H4 (cell line): ENCODE measurements at regions not wholly inside any gene's neighbourhood (a gene's known extent, or its start where the extent isn't known, plus 50 kb on each side); places are given as distances from the start of the nearest gene placed in this dataset.
A peak's percentile ranks its signal among the peaks of the same experiment; 100 is the strongest.
"Not testable (repeated sequence)": the region's sequence is repeated elsewhere in the genome, so short reads cannot be mapped to it uniquely, and the experiment has no call there.

Source experiments
- DNase-seq: peaks from one replicate; pipeline ENCODE4 v3.0.0-alpha.2; 2015; ENCODE audit warnings: low spot score

DNA sequence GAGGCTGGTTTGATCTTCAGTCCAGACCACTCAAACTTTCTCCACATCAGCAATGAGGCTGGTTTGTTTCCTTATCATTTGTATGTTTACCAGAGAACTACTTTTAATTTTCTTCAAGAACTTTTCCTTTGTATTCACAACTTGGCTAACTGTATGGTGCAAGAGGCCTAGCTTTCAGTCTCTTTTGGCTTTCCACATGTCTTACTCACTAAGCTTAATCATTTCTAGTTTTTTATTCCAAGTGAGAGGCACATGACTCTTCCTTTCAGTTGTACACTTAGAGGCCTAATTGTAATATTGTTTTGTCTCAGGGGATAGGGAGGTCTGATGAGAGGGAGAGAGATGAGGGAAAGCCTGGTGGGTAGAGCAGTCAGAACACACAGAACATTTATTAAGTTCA, 554.0 kb upstream of the ARRDC3 start:
- no peak for DNase-seq

DNA sequence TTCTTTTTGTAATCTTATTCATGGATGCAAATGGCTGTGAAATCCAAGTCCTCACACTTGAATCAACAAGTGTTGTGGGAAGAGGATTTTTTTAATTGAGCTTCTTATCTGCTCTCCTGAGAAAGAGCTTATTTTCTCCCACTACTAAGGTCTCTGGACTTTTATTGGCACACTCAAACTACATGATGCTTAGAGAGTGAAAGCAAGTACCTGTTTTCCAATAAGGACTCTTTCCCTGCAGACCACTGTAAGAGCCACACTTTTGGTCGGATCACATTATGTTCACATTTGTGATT, 546.4 kb upstream of the ARRDC3 start:
- no peak for DNase-seq

DNA sequence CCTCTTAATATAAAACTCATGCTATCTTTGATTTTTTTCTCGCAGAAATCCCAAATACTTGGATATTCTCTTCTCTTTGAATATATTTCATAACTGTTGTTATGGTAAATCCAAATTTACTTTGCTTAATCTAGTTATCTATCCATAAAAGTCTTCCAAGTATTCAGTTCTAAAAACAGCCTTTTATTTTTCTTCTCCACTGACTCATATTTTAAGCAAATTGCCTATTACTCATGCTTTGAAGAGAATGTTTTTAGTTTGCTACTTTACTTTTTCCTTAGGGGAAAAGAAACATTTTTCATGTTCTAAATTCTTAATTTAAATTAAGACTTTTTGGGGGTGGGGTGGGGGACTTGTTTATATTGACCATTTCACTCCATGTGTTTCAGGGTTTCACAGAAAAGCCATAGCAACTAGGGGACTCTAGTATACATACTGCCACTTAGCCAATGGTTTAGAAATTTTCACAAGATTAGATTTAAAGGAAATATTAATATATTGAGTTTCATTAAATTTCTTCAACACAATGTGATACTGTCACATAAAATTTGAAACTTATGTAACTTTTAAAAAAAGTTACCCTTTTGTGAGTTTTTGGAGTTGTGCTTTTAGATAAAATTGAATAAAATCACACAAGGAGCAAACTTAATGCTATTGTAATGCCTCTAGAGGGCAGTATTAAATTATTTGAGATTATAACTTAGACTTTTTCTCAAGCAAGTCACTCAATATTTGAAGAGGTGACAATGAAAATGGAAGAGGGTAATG, 545.8 kb upstream of the ARRDC3 start:
- DNase-seq: peak; percentile 22

DNA sequence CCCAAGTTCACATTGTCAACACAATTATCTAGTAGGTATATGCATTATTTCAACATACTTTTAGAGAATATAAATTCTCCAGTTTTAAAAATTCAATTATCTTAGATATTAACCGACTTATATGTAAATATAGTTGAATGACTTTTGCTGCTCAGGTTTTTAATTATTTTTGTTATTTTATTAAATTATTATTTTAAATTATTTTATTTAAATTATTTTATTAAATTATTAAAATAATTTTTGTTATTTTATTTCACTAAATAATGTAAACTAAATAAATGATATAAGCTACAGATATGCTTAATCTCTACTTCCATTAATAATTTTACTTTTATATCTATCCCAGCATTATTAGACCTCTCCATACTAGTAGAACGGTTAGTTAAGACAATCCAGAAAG, 544.3 kb upstream of the ARRDC3 start:
- DNase-seq: no peak

DNA sequence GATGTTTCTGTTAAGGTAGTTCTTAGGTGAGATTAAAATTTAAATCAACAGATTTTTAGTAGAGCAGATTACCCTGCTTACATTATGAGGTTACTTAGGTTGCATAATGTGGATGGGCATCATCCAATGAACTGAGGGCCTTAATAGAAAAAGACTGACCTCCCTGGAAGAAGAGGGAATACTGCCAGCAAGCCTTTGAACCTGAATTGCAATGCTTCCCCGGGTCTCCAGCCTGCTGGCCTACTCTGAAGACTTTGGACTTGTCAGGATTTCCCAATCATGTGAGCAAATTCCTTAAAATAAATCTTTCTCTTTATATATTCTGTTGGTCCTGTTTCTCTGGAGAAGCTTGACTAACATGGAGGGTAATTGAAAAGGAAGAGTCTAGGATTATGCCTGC, 542.1 kb upstream of the ARRDC3 start:
- DNase-seq: no peak

DNA sequence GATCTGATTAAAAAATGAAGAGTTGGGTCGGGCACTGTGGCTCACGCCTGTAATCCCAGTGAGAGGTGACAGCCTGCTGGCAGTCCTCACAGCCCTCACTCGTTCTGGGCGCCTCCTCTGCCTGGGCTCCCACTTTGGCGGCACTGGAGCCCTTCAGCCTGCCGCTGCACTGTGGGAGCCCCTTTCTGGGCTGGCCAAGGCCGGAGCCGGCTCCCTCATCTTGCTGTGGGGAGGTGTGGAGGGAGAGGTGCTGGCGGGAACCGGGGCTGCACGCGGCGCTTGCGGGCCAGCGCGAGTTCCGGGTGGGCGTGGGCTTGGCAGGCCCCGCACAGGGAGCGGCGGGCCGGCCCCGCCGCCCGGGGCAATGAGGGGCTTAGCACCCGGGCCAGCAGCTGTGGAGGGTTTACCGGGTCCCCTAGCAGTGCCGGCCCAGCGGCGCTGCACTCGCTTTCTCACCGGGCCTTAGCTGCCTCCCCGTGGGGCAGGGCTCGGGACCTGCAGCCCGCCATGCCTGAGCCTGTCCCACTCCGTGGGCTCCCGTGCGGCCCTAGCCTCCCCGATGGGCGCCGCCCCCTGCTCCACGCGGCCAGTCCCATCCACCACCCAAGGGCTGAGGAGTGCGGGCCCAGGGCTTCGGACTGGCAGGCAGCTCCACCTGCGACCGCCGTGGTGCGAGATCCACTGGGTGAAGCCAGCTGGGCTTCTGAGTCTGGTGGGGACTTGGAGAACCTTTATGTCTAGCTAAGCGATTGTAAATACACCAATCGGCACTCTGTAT, 534.1 kb upstream of the ARRDC3 start:
- not testable (repeated sequence) for DNase-seq

DNA sequence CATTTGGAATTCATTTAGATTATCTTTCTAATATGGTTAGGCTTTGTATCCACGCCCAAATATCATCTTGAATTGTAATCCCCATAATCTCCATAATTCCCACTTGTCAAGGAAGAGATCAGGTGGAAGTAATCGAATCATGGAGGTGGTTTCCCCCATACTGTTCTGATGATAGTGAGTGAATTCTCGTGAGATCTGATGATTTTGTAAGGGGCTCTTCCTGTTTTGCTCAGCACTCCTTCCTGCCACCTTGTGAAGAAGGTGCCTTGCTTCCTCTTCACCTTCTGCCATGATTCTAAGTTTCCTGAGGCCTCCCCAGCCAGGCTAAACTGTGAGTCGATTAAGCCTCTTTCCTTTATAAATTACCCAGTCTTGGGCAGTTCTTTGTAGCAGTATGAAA, 527.5 kb upstream of the ARRDC3 start:
- no peak for DNase-seq

DNA sequence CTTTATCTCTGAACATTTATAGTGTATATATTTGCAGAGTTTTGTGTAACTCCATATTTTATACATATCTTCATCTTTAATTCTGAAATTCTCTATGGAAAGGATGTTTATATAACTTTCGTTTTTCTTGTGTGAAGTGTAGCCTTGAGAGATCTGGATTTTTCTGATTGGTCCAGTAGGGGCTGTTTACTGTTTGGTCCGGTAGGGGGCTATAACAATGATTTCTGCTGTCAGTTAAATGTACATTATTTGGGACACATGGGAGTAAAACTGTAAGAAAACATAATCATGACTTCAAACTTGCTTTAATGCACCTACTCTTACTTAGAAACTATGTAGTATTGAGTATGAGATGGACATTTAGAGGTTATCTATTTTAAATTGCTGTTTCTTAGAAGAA, 527.1 kb upstream of the ARRDC3 start:
- DNase-seq: no peak

DNA sequence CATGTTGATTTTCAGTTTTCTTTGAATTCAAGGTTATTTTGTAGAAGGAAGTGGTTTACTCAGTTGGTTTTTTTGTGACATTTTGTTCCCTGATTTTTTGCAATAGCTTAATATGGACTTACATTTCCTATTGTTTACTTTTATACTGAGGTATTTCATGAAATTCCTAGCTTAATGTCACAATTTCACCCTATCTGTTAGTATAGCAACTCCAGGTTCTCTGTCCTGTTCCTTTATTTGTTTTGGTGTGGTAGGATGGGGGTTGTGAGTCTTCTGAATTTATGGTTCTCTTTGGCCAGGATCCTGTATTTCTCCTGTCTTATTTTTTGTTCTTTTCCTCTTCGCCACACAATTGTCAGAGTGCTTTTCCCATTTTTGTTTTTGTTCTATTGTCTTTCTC, 523.4 kb upstream of the ARRDC3 start:
- DNase-seq: no peak

DNA sequence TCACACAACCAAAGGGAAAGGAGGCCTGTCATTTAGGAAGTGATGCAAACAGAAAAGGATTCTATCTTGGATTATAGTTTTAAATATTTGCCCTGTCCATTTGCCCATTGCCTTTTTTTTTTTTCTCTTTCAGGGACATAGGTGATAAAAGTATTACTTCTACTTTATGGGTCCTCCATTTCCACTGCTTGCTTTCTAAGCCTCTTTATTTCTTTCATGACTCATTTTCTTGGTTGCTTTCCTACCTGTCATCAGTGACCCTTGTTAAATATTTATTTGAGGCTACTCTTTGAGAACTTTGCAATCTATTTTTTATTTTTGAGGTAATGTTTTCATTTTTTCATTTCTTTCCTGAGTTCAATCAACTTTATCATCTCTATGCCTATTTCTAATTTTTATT, 522.9 kb upstream of the ARRDC3 start:
- DNase-seq: no peak

DNA sequence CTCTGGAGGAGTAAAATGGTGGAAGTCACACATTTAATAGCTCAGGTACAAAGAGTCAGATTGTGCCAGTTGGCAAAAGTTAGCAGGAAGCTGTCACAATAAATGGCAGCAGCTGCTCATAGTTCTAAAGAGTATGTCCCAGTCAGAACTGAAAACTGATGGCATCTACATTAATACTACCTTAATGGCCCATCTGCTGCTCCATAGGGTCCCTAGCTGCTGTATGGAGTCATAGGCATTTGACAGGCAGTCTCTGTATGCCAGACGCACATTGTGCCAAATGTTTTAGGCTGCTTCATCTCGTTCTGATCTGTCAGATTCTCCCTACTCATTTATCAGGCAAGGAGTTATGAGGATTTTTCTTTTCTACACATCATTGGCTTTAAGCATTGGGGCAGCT, 515.8 kb upstream of the ARRDC3 start:
- no peak for DNase-seq

DNA sequence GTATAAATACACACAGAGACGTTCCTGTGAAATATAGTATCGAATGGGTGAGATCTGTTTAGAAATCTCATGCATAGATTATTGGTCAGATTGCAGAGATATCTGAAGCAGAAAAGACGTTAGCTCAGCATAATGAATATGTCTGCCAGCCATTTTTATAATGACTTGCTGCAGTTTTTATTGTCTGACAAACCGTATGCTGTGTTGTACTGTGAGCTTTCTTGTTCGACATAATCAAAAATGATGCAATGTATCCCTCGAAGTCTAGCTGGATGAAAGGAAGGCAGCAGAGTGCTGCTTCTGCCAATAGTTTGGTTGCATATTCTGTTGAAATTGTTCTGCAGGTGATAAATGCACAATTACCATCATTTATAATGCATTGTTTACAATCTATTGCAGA, 514.9 kb upstream of the ARRDC3 start:
- DNase-seq: no peak

DNA sequence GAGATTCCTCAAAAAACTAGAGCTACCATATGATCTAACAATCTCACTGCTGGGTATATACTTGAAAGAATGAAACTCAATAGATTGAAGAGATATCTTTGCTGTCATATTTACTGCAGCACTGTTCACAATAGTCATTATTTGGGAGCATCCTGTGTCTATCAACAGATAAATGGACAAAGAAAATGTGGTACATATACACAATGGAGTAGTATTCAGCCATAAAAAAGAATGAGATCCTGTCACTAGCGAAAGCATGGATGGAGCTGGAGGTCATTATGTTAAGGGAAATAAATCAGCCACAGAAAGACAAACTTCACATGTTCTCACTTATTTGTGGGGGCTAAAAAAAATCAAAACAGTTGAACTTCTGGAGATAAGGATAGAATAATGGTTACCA, 505.7 kb upstream of the ARRDC3 start:
- DNase-seq: no peak

DNA sequence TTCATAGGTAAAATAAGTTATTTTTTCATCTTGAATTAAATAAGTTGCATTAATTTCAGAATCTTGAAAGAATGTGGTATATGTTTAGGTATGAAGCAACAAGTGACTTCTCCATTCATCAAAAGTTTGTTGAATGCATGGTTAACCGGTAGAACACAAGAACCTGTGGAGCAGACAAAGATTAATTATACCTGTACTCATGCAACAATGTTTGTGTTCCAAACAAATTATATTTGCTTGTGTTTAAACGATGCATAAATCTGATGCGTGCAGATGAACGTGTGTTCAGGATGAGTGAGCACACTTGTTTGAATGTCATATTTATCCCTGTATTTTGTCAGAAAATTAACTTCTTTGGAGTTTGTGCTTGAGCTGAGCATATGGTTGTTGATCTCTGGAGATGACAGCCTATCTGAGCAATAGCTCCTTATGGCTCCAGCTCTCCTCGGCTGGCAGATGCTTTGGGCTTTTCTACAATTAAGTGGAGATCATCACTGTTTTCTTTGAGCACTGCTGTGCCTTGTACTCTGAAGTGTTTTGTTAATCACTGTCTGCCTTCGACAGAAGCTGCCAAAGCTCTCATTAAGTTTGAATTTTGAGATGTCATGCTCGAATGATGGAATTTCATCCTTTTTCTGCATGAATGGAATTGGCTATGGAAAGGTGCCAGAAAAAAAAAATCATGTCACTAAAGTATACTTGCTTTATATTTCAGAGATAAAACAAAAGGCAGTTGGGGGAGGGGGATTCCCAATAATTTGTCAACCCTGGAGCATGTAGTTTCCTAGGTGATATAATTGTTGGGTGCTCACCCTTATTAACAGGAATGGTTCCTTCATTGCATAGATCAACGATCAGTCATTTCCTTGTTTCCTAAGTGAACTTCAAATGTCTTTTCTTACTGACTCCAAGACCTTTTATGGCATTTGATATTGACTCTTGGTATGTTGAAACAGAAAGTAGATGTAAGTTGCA, 502.5 kb upstream of the ARRDC3 start:
- DNase-seq: no peak

DNA sequence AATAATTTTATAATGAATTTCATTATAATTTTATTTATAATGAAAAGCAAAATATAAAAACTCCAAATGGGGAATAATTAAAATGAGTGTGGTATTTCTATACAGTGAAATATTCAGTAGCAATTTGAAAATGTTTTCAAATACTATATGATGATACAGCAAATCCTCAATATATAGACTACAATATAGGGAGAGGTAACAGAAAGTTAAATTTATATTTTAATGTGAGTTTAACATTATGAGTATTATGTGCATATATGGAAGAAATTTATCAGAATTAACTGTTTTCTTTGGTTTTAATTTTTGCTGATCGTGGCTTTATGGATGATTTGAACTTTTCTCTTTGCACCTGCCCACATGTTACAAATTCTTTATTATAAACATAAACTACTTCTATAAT, 500.9 kb upstream of the ARRDC3 start:
- no peak for DNase-seq

DNA sequence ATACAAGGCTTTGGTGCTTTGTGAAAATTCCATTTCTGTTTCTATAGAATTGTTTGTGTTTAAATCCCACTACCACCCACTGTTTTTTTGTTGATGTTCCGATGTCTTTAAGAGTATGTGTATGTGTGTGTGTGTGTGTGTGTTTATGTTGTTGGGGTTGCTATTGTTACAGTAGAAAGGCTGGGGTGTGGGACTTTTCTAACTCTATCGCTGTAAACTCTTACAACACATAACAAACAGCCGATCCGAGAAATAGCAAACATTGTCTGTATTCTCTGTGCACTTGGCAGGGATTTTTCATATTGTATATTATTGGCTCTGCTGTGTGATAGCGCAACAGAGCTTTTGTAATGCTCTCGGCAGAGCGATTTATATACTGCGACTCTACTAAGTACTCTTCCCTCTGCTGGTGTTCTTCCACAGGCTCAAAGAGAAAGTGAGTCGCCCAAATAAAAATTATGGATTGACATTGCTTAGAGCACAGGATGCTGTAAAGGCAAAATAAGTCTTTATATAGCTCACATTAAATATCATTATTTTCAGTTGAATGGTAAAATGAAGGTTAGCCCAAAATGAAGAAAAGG, 492.2 kb upstream of the ARRDC3 start:
- DNase-seq: no peak

DNA sequence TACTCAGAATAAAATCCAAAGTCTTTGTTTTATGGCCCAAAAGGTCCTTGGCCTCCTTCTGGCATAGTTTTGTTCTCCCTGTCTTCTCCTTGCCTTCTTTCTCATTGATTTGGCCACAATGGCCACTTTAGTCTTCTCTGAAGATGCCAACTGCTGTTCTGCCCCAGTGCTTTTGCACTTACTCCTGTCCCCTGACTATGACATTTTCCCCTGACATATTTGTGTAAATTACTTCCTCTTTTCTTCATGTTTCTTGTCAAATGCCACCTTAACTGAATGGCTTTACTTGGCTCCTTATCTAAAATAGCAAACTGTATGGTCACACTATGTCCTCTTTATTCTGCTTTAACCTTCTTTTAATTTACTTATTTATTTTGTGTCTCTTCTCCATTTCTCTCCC, 484.7 kb upstream of the ARRDC3 start:
- DNase-seq: no peak

DNA sequence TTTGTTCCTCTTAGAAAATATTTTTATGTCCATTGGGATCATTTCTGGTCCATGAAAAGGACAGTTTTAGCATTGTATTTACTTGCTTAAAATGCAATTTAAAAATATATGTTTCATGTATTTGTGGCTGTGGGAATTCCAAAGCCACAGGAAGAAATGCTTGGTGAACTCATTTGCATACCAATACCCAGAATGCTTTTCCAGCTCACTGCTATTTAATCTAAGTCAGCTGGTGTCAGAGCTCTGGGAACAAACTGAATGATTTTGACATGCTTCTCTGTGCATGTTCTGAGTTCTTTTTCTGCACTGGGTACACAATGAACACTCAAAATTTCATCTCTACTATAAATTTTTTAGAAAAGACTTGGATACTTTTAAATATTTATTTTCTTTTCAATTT, 482.8 kb upstream of the ARRDC3 start:
- no peak for DNase-seq

DNA sequence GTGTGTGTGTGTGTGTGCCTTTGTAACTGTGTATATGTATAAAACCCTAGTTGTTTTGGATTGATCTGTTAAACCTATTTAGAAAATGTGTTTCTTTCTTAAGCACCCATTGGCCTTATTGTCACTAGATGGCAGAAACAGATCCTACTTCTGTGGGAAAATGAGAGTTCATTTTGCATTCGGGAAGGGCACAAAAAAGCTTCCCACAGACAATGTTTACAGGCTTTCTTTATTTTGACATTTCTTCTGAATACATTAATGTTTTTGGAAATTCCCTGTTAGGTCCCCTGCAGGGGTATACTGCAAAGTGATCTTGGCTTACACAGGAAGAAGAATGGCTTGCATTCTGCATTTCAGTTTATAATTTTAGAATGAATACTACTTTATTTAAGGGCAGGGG, 481.8 kb upstream of the ARRDC3 start:
- no peak for DNase-seq

DNA sequence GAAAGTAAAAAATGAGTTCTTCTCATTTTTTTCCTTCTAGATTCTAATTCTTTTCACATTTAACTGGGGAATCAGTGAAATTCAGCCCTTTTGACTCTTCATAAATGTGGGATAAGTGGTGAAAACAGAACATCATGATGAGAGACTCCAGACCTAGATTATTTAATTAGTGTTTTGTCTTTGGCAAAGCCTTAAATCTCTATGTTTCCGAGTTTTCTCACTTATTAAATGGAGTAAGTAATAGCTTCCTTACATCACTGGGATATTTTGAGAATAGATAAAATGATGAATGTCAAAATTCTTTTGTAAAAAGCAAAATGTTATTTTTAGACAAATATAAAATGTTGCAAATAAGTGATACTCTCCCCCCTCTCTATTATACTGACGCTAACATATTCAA, 468.6 kb upstream of the ARRDC3 start:
- no peak for DNase-seq

DNA sequence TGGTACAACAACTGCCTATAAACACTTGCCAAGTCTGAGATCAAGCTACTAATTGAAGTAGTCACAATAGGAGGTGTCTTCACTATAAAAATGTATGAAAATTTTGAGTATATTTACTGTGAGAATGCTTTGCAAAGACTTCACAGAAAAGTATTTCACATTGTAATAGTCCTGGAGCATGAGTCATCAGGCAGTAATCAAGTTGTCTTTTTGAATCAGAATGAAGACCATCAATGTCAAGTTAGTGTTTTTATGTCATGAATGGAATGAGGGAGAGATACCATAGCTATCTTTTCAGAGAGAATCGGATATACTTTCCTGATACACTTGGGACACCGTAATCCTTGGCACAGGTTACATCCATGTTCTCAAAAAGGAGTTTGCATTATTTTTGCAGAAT, 466.9 kb upstream of the ARRDC3 start:
- no peak for DNase-seq

DNA sequence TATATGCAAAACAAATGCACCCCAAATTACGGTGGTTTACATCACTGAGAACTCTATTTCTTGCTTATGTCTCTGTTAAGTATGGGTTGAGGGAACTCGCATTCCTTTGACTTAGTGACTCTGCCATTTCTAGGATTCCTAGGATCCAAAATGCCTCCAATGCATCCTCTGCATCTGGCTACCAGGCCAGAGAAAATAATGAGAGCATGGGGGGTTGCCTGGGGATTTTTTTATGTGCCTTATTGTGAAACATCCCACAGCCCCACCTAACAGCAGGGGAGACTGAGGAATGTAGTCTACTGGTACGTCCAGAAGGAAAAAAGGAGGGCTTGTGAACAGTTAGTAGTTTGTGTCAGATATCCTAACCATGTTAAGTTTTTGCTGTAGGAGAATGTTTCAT, 466.0 kb upstream of the ARRDC3 start:
- DNase-seq: no peak
